ENCODE measurements at regions not wholly inside any gene's neighbourhood (a gene's known extent, or its start where the extent isn't known, plus 50 kb on each side); places are given as distances from the start of the nearest gene placed in this dataset.
"Not testable (repeated sequence)": the region's sequence is repeated elsewhere in the genome, so short reads cannot be mapped to it uniquely, and the experiment has no call there.

DNA sequence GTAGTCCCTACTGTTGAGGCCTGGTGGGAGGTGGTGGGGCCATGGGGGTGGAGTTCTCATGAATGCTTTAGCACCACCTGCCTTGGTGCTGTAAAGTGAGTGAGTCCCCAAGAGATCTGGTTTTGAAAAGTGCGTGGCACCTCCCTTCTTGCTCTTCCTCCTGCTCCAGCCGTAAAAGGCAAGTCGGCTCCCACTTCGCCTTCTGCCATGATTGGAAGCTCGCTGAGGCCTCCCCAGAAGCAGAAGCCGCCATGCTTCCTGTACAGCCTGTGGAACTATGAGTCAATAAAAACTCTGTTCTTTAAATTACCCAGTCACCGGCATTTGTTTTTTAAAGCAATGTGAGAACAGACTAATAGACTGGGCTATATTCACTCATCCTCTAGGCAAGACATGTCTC, 141.3 kb upstream of the ALKAL2 start:
- TF ChIP-seq CTCF (IDR thresholded peaks at IDR 0.05; ENCODE audit: low read depth, low read length), result no peak
- Histone ChIP-seq H3K9me3 (ENCODE audit: severe bottlenecking) (peaks cover 5% of the 10 kb centered on the region), H3K27me3 (ENCODE audit: insufficient read depth, low read depth, severe bottlenecking) (no peaks in the 10 kb centered on the region), H3K4me3 (ENCODE audit: low read depth, low read length) (no peak overlapping the region), H3K27ac (no peak overlapping the region), H3K36me3 (no peaks in the 10 kb centered on the region)
- DNase-seq, result no peak

GRCh38 chr2:428591-428990, 140.7 kb upstream of the ALKAL2 start:
- Histone ChIP-seq H3K27ac (no peak overlapping the region), H3K27me3 (ENCODE audit: insufficient read depth, low read depth, severe bottlenecking) (no peaks in the 10 kb centered on the region), H3K36me3 (no peaks in the 10 kb centered on the region), H3K4me3 (ENCODE audit: low read depth, low read length) (no peak overlapping the region), H3K9me3 (ENCODE audit: severe bottlenecking) (peaks cover 5% of the 10 kb centered on the region)
- no peak for TF ChIP-seq CTCF (IDR thresholded peaks at IDR 0.05; ENCODE audit: low read depth, low read length)
- no peak for DNase-seq

DNA sequence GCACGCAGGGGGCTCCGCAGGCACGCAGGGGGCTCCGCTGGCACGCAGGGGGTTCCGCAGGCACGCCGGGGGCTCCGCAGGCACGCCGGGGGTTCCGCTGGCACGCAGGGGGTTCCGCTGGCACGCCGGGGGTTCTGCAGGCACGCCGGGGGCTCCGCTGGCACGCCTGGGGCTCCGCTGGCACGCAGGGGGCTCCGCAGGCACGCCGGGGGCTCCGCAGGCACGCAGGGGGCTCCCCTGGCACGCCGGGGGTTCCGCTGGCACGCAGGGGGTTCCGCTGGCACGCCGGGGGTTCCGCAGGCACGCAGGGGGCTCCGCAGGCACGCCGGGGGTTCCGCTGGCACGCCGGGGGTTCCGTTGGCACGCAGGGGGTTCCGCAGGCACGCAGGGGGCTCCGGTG, 138.8 kb upstream of the ALKAL2 start:
- not testable (repeated sequence) for H3K27me3 ChIP-seq (ENCODE audit: insufficient read depth, low read depth, severe bottlenecking); H3K36me3 ChIP-seq; H3K4me3 ChIP-seq (ENCODE audit: low read depth, low read length); H3K9me3 ChIP-seq (ENCODE audit: severe bottlenecking); H3K27ac ChIP-seq; DNase-seq

DNA sequence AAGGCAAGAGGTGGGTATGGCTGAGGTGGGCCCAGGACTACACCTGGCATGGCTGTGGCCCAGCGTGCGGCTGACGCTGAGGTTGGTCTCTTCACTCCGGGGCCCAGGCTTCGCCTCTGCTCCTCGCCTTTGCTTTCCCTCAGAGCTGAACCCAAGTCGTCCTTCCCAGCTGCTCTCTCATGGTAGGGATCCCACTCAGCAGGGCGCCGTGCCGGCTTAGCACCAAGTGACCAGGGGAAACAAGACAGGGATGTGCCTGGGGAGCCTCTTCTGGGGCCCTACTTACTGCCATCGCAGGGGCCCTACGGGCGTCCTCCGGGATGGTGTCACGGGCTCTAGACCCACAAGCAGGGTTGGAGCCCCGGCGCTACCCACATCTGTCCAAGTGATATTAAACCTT, 138.1 kb upstream of the ALKAL2 start:
- no peak for DNase-seq
- TF ChIP-seq CTCF (IDR thresholded peaks at IDR 0.05; ENCODE audit: low read depth, low read length), result no peak
- Histone ChIP-seq H3K27me3 (ENCODE audit: insufficient read depth, low read depth, severe bottlenecking) (no peaks in the 10 kb centered on the region), H3K9me3 (ENCODE audit: severe bottlenecking) (peaks cover 5% of the 10 kb centered on the region), H3K36me3 (no peaks in the 10 kb centered on the region), H3K27ac (no peak overlapping the region), H3K4me3 (ENCODE audit: low read depth, low read length) (no peak overlapping the region)

- Histone ChIP-seq H3K4me3 (ENCODE audit: low read depth, low read length) (no peak overlapping the region), H3K27ac (no peak overlapping the region), H3K36me3 (no peaks in the 10 kb centered on the region), H3K27me3 (ENCODE audit: insufficient read depth, low read depth, severe bottlenecking) (no peaks in the 10 kb centered on the region), H3K9me3 (ENCODE audit: severe bottlenecking) (peaks cover 5% of the 10 kb centered on the region)
- no peak for DNase-seq
- TF ChIP-seq CTCF (IDR thresholded peaks at IDR 0.05; ENCODE audit: low read depth, low read length), result no peak
Observed at GRCh38 chr2:425243-425642, 137.4 kb upstream of the ALKAL2 start.

DNA sequence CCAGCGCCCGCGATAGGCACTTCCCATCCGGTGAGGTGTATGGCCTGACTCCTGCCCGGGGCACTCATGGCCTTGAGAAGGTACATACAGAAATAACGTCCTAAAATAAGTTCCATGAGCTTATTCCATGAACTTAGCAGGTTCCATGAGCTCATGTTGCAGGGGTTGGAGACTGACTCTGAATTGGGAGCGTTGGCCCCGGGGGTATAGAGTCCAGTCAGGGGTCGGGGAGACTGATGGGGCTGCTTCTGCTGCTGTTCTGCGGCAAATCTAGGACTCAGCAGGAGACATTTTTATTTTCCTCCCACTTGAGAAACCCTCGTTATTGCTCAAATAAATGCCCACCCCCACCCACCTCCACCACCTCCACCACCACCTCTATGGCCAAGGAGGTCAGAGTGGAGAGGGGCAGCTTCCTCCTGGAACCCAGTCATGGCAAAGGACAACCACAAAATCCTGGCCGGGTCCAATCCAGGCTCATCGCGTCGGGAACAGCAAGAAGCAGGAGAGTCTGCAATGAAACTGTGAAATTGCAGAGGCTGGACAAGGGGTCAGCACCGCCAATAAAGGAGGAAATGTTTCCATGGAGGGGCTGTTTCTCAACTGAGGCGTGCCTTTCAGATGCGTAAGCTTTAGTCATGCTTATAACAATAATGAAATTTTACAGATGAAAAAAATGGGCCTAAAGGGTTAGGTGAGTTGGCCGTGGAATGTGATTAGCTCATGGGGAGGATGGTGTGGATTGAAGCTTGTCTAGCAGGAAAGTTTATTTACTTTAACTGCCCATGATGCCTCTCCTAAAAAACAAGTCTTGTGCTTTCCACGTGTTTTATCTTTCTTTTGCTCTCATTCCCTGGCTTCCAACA, 136.6 kb upstream of the ALKAL2 start:
- Histone ChIP-seq H3K4me3 (ENCODE audit: low read depth, low read length) (no peak overlapping the region), H3K9me3 (ENCODE audit: severe bottlenecking) (peaks cover 5% of the 10 kb centered on the region), H3K27me3 (ENCODE audit: insufficient read depth, low read depth, severe bottlenecking) (no peaks in the 10 kb centered on the region), H3K27ac (no peak overlapping the region), H3K36me3 (no peaks in the 10 kb centered on the region)
- no peak for DNase-seq
- no peak for TF ChIP-seq CTCF (IDR thresholded peaks at IDR 0.05; ENCODE audit: low read depth, low read length)

Measured in WERI-Rb-1 (cell line).